ENCODE measurements at regions not wholly inside any gene's neighbourhood (a gene's known extent, or its start where the extent isn't known, plus 50 kb on each side); places are given as distances from the start of the nearest gene placed in this dataset.

DNA sequence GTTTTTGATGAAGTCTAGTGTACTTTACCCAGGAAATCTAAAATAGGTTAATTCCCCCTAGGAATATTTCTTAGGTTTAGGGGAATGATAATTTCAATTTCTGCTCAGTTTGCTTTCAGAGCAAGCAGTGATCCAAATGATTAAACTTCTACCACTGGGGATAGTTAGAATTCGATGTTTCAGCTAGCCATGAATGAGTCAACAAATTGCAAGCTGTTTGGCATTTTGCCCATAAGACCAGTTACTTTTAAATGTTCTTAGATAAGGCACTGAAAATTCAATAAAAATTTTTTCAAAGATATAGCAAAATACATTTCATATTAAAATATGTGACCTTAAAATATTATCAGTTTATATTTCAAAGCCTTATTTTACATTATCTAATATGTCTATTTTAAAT, 993.6 kb downstream of the ARAP2 start:
- DNase-seq, result no peak

GRCh38 chr4:35252071-35252470, 992.2 kb downstream of the ARAP2 start:
- DNase-seq, result no peak

DNA sequence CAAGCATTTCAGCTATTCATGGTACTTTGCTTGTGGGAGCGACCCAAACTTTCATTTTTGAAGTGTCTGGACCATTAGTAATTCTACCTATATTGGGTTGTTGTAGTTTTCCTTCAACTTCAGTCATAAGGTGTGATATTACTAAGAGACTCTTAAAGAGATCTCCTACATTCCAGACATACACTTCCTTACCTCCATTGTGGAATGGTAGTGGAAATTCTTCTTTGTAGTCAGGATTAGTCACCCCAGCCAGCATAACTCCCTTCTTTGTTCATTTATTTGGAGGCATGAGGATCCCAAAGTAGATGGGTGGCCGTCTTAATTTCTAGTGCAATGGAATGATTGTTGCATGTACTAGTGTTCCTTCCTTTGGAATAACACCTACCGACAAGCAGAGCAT, 991.4 kb downstream of the ARAP2 start:
- DNase-seq, result no peak

DNA sequence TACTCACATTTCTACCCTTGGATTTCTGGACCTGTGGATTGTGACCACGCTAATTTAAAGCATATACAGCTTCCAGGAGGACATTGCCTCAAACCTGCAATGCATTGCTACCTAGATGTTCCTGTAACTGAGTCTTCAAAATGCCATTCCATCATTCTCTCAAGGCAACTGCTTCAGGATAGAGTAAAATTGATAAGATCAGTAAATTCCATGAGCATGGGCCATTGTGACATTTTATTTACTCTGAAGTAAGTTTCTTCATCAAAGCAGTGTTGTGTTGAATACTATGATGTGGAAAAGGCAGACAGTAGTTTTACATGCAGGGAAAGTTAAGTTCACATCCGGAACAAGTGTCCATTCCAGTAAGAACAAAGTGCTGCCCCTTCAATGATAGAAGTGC, 991.0 kb downstream of the ARAP2 start:
- no peak for DNase-seq

- no peak for DNase-seq
These were observed 957.9 kb downstream of the ARAP2 start for GRCh38 chr4:35286434-35286833.

DNA sequence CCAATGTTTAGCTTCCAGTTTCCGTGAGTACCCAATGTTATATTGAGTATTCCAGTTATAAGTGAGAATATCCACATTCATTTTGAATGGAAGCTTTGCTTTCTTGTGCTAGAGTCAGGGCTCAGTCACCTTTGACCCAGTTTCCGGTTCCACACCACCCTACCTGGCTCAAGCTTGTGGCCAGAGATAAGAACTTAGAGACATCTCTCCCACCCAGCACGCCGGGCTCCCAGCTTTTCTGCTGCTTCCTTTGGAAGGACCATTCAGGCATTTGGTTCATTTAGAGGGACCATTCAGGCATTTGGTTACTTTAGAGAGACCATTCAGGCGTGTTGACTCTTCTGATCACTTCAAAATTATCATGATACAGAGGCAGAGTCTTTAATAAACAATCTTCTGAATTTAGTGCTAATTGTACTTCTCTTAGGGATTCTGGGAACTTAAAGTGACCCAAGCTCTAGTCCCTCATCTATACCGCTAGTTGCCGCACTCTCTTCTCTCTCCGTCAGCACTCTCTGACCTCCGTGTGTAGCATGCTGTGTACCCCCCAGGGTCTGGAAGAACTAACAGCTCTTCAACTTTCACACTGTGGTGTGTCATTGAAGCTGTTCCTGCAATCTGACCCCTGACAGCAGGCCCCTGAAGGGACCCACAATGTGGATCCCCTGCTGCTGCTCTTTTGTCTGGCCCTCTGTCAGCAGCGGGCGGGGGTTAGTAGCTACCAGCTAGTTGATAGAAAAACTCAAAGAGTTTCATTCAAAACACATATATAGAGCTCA, 943.1 kb downstream of the ARAP2 start:
- DNase-seq, result no peak

DNA sequence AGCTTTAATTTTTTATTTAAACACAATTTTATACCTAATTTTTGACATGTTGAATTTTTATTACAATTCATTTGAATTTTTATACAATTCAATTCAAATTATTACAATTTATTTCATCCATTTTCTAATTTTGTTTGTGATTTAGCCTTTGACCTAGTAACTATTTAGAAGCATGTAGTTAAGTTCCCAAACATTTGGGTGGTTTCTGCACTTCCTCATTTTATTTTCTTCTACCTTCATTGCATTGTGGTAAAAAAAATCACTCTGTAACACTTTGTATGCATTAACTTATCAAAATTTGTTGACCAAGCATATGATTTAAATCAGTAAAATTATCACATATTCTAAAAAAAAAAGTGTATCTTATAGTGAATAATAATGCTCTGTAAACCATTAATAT, 928.9 kb downstream of the ARAP2 start:
- DNase-seq, result no peak

DNA sequence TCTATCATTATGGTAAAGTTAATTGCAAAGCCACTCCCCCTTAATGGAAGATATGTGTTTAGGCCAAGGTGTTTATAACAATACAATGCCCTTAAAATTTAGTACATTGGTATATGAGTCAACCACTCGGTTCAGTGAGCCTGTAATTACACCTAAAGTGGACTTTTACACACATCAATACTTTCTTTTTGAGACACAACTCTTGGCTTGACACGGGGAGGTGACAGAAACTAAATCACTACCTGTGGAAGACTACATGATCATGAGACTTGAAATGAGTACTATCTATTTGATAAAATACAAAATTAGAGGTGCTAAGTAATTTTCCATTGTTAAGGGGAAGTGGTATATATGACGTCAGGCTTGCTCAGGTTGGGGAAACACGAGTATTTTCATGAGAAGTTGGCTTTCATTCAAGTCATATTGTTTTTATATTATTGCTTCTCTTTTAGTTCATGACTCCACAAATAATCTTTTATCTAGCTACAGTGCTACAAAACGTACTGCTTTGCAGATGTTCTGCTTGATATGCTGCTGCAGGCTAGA, 918.3 kb downstream of the ARAP2 start:
- DNase-seq, result no peak

DNA sequence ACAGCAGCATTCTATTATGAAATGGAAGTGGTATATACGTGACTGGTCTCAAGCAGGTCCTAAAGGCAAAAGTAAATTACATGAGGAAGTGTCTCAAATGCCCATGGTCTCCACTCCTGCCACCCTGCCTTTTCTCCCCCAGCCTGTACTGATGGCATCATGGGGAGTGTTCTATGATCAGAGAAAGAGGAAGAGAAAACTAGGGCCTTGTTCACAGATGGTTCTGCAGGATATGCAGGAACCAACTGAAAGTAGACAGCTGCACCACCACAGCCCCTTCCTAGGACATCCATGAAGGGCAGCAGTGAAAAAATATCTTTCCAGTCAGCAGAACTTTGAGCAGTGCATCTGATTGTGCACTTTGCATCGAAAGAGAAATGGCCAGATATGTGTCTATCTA, 901.5 kb downstream of the ARAP2 start:
- DNase-seq, result no peak

DNA sequence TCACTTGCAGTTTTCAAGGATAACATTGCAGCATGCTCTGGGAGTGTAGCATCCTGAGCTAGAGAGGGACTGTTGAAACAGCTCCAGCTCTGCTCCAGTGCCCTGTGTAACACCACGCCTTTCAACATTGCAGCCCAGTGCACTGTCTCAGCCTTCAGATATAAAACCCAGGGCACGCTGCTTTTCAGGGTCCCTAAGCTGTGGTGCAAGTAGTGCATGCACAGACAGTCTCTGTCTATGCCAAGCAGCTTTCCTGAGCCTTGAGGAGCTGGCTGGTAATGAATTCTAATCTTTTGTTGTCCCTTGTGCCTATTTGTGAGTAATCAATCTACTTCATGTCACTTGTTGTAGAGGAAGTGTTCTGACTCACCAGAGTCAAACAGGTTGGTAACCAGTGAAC, 897.0 kb downstream of the ARAP2 start:
- DNase-seq, result no peak

GRCh38 chr4:35358001-35358584, 886.2 kb downstream of the ARAP2 start:
- DNase-seq, result no peak

GRCh38 chr4:35364321-35364870, 879.9 kb downstream of the ARAP2 start:
- DNase-seq, result no peak

- no peak for DNase-seq
These were observed 879.1 kb downstream of the ARAP2 start for GRCh38 chr4:35365186-35365585.

DNA sequence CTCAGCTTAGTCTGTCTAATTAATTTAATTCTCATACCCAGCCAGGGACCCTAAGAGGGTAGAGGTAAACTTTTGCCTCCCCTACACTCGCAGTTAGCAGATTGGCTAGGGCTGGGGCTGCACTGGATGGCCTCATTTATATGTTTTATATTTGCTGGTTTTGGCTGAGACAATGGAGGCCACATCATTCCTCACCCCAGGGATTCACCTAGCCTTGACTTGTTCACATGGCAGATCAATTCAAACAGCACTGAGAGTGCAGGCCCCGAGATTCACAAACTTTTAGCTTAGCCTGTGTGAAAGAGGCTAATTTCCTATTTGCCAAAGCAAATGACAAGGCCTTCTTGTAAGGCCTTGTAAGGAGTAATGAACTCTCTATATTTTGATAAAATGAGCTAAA, 844.4 kb downstream of the ARAP2 start:
- DNase-seq, result no peak

GRCh38 chr4:35423104-35423503, 821.2 kb downstream of the ARAP2 start:
- no peak for DNase-seq

DNA sequence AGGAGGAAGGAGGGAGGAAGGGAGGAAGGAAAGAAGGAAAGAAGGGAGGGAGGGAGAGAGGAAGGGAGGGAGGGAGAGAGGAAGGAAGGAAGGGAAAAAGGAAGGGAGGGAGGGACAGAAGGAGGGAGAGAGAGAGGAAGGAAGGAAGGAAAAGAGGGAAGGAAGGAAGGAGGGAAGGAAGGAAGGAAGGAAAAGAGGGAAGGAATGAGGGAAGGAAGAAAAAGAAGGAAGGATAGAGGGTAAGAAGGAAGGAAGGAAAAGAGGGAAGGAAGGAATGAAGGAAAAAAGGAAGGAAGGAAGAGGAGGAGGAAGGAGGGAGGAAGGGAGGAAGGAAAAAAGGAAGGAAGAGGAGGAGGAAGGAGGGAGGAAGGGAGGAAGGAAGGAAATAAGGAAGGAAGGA, 796.8 kb downstream of the ARAP2 start:
- no peak for DNase-seq

DNA sequence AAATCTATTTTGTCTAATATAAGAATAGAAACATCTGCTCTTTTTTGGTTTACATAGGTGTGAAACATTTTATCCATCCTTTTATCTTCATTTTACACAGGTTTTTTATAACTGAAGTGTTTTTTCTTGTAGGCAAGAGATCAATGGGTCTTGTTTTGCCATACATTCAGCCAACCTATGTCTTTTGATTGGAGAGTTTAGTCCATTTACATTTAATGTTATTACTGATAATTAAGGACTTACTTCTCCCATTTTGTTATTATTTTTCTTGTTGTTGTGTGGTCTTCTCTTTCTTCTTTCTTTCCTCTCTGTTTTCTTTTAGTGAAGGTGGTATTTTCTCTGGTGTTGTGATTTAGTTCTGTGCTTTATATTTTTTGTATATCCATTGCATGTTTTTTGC, 785.3 kb downstream of the ARAP2 start:
- DNase-seq, result no peak

- no peak for DNase-seq
These were observed 782.2 kb downstream of the ARAP2 start for GRCh38 chr4:35461931-35462659.

- no peak for DNase-seq
These were observed 780.9 kb downstream of the ARAP2 start for GRCh38 chr4:35463251-35463952.

- no peak for DNase-seq
These were observed 779.3 kb downstream of the ARAP2 start for GRCh38 chr4:35464964-35465528.

DNA sequence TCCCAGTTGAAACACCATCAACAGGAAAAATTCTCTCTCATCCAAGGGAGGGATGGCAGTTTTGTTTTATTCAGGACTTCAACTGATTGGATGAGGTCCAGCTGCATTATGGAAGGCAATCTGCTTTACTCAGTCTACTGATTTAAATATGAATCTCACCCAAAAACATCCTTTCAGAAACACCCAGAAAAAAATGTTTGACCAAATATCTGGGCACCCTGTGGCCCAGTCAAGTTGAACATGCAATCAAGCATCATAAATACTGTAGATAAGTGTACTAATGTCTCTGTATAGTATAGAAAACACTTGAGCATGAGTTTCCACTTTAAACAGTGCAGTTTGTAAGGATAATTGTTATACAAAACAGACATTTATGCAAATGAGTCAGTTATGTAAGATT, 753.2 kb downstream of the ARAP2 start:
- DNase-seq, result no peak

- DNase-seq, result no peak
These were observed 750.3 kb downstream of the ARAP2 start for GRCh38 chr4:35493977-35494376.

DNA sequence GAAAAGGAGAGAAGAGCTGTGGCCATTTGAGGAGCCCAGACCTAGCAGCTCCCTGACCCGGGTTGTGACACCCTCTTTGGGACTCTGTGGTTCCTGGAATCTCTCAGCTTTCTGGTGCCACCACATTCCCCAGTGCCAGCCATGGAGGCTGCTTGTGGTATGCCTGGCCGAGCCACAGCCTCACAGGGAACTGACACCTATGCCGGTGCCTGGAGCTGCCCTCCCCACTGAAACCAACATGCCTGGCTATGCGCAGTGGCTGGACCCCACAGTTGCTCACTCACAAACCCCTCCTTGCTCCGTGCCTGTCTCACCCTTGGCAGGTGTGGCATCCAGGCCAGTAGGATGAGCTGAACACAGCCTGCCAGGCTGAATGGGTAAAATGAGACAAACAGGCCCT, 749.4 kb downstream of the ARAP2 start:
- DNase-seq, result no peak
